NCI-H128 (cell line): ENCODE measurements at regions not wholly inside any gene's neighbourhood (a gene's known extent, or its start where the extent isn't known, plus 50 kb on each side); places are given as distances from the start of the nearest gene placed in this dataset.
"Not testable (repeated sequence)": the region's sequence is repeated elsewhere in the genome, so short reads cannot be mapped to it uniquely, and the experiment has no call there.

Source experiments
- DNase-seq: peaks from one replicate; lab custom pipeline; 2025; ENCODE audit not compliant: unreplicated experiment; lab: John Stamatoyannopoulos, UW

DNA sequence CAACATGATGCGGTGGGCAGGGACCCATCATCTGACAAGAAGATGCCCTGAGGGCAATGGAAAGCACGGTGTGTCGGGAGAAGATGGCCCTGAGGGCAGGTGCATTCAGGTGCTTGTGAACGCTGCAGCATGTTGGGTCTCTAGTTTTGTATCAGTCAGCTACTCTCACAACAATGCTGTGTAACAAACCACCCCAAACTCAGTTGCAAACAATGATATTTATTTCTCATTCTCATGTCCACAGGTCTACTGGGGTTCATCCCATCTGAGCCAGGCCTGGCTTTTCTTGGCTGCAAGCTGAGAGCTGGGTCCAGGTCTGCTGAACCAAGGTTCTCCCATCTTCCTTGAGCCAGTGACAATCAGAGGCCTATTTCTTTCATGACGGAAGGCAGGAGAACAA lies 461.6 kb downstream of the PREX1 start:
- no peak for DNase-seq

DNA sequence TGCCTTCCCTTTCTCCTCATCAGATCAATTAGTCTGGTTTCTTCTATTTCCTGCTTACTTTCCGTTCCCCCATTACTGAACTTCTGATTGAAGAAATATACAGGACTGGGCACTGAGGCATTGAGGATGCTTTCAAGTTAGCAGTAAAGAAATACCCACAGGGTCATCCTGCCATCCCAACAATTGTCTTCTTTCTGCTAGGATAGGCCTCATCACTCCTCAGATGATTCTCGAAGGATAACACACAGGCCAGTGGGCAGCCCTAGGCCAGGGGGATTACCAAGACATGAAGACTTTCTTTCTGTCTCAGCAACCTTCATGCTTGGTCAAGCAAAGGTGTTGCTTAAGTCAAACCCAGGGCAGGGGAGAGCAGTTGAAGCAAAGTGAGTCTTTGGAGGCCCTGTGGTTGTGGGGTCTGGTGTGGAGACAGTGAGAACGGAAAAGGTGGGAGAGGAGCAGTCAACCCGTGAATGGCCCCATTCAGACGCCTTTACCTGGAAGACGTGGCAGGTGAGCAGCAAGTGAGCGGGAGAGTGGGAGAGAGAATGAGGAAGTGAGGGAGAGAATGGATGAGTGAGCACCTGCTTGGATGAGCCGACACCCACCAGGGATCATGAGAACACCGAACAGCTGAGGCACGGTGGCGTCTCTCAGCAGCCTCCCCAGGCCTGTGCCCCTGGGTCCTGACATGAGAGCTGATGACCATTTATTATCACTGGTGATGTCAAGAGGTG lies 462.9 kb downstream of the PREX1 start:
- no peak for DNase-seq

DNA sequence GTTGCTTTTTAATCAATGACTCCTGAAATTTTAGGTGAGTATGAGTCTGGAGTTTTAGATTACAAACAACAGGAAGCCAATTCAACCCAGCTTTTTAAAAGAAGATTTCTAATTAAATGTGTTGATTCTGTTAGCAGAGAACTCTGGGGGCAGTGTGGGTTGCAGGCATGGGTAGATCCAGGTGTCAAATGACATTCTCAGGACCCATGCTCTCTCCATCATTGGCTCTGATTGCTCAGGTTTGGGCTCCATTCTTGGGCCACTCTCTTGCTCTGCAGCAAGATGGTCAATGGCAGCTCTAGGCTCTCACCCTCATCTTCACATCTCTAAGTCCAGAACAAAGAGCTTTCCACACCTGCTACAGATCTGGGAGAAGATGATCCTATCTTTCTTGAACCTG lies 463.7 kb downstream of the PREX1 start:
- DNase-seq, result no peak

DNA sequence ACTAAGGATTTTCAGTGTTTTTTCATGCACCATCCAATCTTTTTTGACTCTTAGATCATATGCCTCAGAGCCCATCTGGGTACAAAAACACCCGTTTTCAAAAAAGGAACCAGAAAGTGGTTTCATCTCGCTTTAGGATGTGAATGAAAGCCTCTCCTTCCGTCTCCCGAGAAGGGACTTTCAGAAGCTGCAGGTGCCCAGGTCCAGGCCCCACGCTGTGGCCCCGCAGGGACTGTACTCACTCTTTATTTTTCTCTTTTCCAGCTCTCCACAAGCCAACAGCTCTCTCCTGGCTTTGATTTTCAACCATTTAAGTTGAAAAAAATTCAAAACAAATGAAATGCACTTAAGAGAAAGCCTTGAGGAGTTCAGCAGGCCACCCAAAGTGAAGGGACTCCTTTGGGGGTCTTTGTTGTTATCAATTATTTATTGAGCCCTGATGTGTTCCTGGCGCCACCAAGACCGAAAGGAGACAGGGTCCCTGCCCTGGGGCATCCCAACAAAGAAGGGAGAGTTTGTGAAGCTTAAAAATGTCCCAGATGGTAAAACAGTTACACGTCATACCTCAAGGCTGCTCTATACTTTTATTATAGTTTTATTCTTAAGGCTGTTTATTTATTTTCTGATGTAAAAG lies 467.3 kb downstream of the PREX1 start:
- DNase-seq, result no peak

DNA sequence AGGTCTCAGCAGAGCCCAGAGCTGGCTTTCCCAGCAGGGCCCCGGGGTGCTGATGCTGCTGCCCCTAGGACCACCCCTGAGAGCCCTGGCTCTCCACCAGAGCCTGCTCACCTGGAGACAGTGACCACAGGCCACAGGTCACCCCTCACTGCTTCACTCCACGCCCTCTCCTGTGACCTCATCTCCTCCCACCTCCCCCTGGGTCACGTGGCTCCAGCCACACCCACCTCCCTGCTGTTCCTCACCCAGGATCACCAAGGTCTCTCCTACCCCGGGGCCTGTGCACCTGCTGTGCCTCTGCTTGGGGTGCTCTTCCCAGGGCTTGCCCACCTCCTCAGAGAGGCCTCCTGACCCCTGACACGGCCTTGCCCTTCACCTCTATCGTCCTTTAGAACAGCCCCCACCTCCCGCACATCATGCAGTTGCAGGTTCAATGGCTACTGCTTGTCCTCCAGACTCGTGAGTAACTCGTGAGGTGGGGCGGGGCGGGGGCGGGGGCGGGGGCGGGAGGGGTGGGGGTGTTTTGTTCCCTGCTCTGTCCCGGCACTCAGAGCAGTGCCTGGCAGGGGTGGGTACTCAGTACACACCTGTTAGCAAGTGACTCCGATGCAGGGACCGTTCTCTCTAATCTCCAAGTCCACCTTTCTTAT lies 468.0 kb downstream of the PREX1 start:
- DNase-seq, result no peak

DNA sequence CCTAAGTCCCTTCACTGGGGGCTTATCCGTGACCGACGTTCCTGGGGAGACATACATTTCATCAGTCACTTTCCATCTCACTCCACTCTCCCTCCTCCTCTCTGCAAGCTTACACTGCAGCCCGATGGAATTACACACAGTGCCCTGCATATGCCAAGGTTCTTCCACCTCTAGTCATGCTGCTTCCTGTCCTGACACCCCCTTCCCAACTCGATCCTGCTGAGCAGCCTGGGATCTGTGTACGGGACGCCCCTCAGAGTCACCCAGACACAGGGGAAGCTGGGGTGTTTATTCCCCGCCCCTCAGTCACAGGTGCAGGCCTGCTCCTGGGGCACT lies 468.8 kb downstream of the PREX1 start:
- DNase-seq, result not testable (repeated sequence)

DNA sequence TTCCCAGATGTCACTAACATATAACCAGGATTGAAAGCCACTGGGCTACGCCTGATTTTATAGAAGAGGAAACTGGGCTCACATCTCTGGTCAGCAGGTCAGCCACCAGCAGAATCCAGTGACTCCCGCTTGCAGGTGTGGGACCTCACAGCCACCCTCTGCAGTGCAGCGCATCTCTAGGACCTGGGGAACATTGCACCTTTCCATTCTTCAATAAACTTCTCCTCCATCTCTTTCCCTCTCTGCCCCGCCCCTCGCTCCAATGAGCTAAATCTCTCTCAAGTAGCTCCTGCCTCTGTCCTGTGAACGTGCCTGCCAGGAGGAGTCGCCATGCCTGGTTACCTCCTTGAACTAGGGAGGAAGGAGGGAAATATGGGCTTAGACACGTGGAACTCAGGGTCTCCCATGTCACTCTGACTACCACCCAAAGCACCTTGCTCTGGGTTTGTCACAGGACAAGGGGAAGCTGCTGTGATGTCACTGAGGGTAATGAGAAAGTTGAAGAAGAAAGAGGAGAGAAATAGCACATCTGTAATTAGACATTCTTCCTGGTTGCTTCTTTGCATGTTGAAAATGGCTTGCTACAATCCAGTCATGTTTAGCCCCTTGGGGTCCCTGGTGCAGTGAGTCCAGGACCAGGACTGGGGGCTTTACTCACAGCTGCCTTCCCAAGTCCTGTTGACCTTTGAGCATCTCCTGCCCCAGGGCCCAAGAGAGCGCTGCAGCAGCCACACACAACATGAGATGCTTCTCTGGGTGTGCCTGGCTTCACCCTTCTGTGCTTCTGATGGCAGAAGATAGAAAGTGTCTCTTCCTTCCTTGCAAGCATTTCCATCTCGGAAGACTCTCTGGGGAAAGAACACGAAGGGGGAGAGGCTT lies 469.4 kb downstream of the PREX1 start:
- DNase-seq, result no peak

DNA sequence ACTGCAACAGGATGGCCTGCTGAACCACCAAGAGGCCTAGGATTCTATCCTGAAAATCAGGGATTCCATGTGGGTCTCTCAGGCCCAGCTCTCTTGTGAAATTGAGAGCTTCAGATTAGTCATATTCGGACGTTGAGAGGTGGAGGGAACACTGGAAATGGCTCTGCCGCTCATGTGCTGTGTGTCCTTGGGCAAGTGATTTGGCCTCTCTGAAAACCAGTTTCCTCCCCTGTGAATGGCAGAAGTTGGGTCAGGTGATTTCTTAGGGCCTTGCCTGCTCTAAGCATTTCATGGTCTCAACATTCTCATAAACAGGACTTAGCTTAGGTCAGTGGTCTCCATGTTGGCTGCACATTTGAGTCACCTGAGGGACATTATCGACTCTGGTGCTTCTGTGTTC lies 470.1 kb downstream of the PREX1 start:
- DNase-seq, result no peak

DNA sequence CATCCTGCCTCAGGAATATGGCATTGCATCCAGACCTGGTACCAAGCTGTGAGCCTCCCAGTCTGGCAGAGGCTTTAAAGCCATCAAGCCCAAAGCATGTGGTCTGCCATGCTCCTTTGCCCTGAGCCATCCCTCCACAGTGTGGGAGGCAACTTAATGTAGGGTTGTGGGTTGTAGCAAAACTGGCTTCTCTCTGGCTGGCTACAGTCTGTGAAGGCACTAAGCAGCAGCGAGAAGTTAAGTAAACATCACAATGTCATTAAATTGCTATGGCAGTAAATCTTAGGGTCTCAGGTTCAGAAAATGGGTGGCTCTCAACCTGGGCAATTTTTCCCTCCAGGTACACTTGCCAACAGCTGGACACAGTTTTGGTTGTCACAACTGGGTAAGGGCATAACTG lies 472.9 kb downstream of the PREX1 start:
- no peak for DNase-seq

DNA sequence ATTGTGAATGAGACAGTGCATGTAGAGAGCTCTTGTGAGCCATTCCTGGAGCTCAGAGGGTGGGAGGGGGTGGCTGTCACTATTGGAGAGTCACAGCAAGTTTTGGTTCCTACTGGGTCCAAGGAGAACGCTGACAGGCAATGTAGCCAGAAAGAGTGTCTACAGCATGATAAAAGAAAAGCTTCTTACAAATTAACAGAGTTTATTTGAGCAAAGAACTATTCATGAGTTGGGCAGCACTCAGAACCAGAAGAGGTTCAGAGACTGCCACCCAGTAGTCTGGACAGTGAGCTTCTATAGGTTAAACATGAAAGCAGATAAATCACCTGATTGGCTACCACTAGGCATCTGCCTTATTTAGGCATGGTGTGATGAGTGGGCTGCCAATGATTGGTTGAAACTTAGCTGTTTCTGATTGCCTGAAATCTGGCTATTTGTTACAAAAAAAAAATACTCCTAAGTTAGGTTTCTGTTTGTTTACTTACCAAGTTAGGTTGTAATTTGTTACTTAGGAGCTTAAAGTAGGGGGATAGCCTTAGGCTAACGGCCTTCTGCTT lies 473.4 kb downstream of the PREX1 start:
- no peak for DNase-seq

DNA sequence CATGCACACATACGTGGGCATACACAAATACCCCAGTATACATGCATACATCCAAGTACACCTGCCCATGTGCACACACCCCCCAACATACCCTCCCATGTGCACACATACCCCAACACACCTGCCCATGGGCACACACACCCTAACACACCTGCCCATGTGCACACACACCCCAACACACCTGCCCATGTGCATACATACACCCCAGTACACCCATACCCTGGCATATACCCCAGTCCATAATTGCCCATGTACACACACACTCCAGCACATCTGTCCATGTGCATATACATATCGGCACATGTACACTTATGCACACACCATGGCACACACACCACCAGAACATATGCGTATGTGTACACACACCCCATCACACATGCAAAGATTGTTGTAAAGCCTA lies 475.2 kb downstream of the PREX1 start:
- no peak for DNase-seq

DNA sequence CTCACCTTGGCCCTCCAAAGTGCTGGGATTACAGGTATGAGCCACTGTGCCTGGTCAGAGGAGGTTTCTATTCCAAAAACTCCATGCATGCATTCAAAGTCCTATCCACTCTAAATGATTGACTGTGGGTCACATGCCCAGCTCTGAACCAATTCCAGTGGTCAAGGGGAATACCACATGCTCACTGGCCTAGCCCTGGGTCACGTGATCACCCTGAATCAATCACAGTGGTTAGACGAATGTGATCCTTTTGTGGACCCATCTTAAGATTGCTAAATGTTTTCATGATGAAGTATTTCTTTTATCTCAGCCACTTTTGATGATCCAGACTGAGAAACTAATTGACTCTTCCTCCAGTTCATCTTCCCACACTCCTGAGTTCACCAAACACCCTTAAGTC lies 475.8 kb downstream of the PREX1 start:
- DNase-seq, result no peak

DNA sequence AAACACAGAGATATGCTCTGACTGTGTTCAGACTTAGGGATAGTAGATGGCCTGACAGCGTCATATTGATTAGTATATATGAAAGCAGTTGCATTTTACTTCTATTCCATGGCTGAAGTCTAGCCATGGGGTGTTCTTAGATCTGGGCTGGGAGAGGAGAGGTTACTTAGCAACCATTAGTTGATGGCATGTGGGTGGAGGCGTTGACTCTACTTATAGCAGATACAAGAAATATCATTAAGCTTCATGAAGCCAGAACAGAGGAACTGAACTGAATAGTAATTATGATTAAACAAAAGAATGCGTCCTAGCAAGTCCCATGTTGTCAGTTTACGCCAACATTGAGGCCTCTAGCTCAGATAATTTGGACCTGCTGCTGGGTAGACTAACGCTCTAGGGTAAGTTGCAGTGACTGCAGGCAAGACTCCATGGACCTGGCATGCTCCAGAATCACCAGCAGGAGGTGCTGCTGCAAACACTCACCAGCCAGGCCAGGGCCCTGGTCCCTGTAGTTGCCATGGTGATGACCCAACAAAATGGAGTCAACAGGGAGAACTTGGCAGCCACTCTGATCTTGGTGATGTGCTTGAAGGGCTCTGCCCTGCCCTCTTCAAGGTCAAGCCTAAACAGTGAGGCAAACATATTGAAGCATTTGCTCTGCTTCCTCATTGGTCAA lies 477.3 kb downstream of the PREX1 start:
- DNase-seq, result no peak

DNA sequence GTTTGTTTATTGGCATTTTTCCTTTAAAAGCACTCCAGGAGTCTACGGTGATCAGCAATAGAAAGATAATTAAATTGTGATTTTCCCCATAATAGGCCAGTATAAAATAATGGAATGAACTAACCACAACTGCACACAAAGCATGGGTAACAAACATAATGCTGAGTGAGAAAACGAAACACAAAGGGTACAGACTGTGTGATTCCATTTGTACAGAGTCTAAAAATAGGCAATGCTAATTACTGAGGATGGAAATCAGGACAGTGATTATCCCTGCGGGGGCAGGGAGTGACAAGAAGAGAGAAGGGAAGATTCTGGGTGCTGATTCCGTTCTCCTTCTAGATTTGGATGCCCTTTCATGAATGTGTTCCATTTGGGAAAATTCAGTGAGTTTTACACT lies 478.1 kb downstream of the PREX1 start:
- no peak for DNase-seq

DNA sequence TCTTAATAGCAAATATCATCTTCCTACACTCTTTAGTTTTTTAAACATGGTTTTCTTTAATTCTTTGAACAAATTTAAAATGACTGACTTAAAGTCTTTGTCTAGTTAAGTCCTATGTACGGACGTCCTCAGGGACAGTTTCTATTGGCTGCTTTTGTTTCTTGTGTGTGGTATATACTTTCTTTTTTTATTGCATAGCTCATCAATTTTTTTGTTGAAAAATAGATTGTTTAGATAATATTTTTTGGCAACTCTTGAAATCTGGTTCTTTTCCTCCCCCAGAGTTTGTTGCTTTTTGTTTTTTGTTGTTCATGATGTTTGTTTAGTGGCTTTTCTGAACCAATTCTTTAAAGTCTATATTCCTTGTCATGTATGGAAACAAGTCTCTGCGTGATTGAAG lies 479.8 kb downstream of the PREX1 start:
- DNase-seq, result no peak

DNA sequence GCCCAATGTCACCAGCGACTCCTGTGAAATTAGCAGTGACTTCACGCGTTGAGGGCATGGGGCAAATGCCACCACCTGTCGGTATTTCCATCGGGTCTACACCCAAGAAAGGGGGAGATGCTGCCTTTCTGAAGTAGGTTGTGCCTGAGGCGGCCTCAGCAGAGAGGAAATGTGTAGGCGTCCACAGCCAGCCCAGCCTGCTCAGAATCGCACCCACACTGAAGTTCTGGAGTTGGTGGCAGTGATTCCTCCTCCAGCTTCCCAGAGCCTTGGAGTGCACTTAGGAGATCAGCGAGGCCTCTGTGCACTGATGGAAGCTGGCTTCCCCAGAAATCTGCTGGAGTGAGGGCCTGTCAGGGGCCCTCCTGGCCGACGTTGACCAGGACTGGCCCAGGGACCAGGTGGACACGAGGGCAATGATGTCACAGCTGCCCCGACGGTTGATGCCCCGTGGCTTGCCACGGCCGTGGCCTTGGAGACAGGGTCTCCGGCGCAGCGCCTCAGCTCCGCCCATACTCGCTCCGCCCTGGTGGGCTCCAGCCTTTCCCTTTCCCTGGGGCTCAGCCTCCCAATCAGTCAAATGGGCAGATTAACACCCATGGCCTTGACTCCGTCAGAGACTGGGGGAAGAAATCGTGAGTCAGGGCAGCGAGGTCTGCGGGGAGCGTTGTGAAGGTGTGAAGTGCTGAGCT lies 484.8 kb downstream of the PREX1 start:
- DNase-seq, result no peak

DNA sequence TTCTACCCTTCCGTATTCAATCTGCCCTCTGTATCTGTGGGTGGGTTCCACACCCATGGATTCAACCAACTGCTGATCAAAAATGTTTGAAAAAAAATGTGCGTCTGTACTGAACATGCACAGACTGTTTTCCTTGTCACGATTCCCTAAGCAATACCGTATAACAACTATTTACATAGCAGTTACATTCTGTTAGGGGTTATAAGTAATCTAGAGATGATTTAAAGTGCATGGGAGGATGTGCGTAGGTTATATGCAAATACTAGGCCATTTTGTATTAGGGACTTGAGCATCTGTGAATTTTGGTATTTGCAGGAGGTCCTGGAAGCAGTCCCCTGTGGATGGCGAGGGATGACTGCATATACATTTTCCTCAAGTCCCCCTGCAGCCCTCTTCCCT lies 486.9 kb downstream of the PREX1 start:
- no peak for DNase-seq

DNA sequence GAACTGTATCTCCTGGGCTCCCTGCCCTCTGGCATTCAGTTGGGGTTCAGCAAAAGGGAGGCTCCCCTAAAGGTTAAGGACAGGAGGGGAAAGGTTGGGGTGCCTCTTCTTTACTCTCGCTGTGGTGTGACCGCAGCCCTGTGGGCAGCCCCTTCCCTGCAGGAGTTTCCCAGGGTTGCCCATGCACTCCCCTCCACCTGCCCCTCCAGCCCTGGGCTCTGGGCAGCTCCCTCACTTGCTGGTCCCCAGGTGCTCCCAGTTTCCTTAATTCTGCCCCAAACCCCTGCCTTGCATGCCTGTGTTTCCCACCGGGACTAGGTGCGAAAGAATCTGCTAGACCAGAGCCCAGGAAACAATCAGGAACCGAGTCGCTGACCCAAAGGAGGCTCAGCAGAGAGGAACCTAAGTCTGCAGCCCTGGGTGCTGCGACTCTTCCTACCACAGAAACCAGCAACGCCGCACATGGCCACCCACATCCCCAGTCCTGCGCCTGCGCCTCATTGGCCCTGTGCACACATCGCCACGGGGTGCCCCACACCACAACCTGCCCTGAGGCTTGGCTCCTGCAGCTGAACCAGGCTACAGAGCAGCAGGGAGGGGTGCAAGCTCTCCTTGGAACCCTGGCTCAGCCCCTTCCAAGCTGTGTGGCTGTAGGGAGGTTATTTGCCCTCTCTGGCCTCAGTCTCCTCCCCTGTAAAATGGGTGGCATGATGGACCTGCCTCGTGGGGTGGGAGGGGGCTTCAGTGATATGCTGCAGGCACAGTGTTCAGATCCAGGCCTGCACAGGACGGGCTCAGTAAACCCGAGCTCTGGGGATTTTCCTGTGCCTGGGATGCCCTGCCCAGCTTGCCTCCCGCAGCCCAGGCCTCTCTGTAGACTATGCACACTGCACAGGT lies 487.6 kb downstream of the PREX1 start:
- DNase-seq, result no peak
